IPS DF 6.9 (cell line): ENCODE measurements at regions not wholly inside any gene's neighbourhood (a gene's known extent, or its start where the extent isn't known, plus 50 kb on each side); places are given as distances from the start of the nearest gene placed in this dataset.

Source experiments
- DNase-seq: peaks from one replicate; pipeline ENCODE4 v3.0.0-alpha.2; 2013; ENCODE audit warnings: low read depth, low spot score
- H3K27ac ChIP-seq: one replicate; pipeline ENCODE4 v1.5.1; 2013; ENCODE audit warnings: low read length, control low read depth
- H3K27me3 ChIP-seq: 2 replicates; pipeline ENCODE4 v1.6.1; 2013; ENCODE audit warnings: mild to moderate bottlenecking, low read length; ENCODE audit not compliant: control insufficient read depth, insufficient read depth
- H3K36me3 ChIP-seq: 2 replicates; pipeline ENCODE4 v1.6.1; 2013; ENCODE audit warnings: low read length; ENCODE audit not compliant: control insufficient read depth, insufficient read depth
- H3K4me1 ChIP-seq: 2 replicates; pipeline ENCODE4 v1.6.1; 2013; ENCODE audit warnings: low read length; ENCODE audit not compliant: control insufficient read depth, insufficient read depth
- H3K4me3 ChIP-seq: 2 replicates; pipeline ENCODE4 v1.5.1; 2013; ENCODE audit warnings: mild to moderate bottlenecking, low read length
- H3K9me3 ChIP-seq: 2 replicates; pipeline ENCODE4 v1.6.1; 2013; ENCODE audit warnings: low read length, inconsistent platforms; ENCODE audit not compliant: control insufficient read depth, insufficient read depth
- WGBS: extraction: QIAGEN DNeasy Blood & Tissue Kit; methylation state at CpG from one replicate; pipeline ENCODE4 v1.1.7; 2013; ENCODE audit warnings: mixed read lengths, missing lambda C conversion rate; ENCODE audit not compliant: insufficient read length, insufficient coverage; 5-methylcytosine and 5-hydroxymethylcytosine counted together

- Histone ChIP-seq H3K9me3 (no peaks in the 10 kb centered on the region), H3K4me3 (no peak overlapping the region), H3K4me1 (no peaks in the 10 kb centered on the region), H3K27ac (no peak overlapping the region), H3K36me3 (no peaks in the 10 kb centered on the region), H3K27me3 (no peaks in the 10 kb centered on the region)
- DNase-seq: no peak
- no CpG with 5 or more reads among the region's 3 CpGs for WGBS
These were observed 131.1 kb upstream of the CEP162 start for GRCh38 chr6:84358581-84358980.

DNA sequence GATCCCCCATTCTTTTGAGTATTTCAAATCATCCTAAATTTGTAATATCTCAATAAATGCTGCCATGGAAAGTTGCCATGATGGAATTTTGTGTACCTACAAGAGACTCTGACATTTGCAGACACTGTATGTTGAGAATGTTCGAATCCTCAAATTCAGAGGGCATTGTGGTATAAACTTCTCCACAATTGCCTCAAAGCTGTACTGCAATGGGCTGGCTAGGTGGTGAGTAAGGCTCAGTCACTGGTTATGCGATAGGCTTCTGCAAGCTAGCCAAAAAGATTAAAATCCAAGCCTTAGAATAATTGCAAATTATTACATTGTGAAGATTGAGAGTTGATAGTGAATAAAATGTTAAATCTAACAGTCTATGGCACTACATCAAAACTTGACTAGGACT is 130.2 kb upstream of the CEP162 start:
- H3K36me3 ChIP-seq: no peaks in the 10 kb centered on the region
- no peak overlapping the region for H3K4me3 ChIP-seq
- WGBS: no CpG with 5 or more reads among the region's 2 CpGs
- no peaks in the 10 kb centered on the region for H3K27me3 ChIP-seq
- H3K4me1 ChIP-seq: no peaks in the 10 kb centered on the region
- H3K27ac ChIP-seq: no peak overlapping the region
- DNase-seq: no peak
- no peaks in the 10 kb centered on the region for H3K9me3 ChIP-seq

DNA sequence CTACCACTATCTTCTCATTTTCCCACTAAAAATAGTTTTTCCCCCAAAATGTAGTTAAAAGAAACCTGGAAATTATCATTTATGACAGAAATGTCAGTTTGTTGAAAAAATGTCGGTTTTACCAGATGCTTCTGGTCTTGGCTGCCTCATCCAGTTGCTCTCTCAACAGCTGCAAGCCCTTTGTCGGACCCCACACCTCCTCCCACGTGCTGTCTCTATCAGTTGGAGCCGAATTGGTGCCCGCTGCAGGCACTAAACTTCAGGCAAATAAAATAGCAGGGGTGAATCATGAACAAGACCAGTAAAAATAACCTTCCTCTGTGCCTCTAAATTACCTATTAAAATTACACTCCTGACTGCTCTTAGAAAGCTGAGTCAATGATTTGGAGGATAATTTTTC is 129.5 kb upstream of the CEP162 start:
- Histone ChIP-seq H3K36me3 (no peaks in the 10 kb centered on the region), H3K4me3 (no peak overlapping the region), H3K27ac (no peak overlapping the region), H3K27me3 (no peaks in the 10 kb centered on the region), H3K4me1 (no peaks in the 10 kb centered on the region), H3K9me3 (no peaks in the 10 kb centered on the region)
- no CpG with 5 or more reads among the region's 5 CpGs for WGBS
- DNase-seq: no peak

DNA sequence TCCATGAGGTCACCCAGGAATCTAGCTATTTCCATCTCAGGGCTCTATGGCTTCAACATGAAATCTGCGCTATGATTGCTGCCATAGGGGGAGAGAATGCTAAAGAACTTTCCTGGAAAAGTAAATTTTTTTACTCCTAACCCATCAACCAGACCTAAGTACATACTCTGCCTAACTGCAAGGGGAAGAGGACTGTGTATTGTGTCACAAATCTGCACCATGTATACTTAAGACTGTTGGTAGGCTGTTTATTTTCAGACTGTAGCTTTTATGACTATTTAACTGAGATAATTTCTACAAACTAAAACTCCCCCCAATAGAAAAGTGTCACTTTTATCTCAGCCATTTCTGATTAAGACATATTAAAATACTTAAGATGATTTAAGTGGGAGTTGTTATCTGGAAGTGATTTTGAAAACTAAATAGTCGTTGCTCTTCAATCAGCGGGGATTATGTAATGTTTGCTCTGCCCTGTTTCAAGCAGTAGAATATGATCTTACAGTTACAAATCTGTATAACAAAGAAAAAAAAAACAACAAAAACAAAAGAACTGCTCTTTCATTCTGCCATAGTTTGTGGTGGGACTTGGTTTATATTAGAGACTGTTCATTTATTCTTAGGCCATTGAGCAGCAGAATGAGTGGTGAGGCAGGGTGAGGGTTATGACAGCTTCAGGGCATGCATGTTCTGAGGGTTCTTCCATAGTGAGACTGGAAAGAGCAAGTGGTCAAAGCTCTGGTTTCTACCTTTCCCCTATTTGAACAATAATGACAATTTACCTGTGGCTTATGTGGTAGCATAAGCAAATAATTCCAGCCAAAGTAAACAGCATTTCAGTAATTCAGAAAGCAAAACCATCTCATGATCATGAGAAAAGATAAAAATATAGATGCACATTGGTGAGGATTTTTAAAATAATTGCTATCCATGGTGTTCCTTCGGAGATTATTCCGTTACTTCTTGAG is 126.3 kb upstream of the CEP162 start:
- H3K4me1 ChIP-seq: no peaks in the 10 kb centered on the region
- no peaks in the 10 kb centered on the region for H3K9me3 ChIP-seq
- H3K27me3 ChIP-seq: no peaks in the 10 kb centered on the region
- no peaks in the 10 kb centered on the region for H3K36me3 ChIP-seq
- no peak overlapping the region for H3K4me3 ChIP-seq
- no peak for DNase-seq
- no peak overlapping the region for H3K27ac ChIP-seq
- WGBS: no CpG with 5 or more reads among the region's 5 CpGs

DNA sequence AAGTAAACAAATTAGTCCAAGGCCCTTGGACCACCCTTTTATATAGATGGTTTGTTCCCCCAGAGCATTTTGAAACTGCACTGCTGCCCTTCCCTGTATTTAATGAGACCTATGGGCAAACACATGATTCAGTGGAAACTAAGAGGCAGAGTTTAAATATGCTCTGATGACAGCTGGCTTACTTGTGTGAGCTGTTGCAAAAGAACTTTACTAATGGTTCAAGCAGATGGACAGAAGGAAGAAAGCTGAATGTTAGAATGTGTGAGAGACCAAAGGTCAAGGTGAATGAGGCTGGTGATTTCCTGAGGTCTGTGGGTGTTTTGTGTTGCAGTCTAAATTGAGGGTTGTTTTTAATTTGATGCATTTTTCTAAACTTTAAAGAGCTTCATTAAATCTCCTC is 123.0 kb upstream of the CEP162 start:
- Histone ChIP-seq H3K27ac (no peak overlapping the region), H3K9me3 (no peaks in the 10 kb centered on the region), H3K27me3 (no peaks in the 10 kb centered on the region), H3K4me3 (no peak overlapping the region), H3K4me1 (no peaks in the 10 kb centered on the region), H3K36me3 (no peaks in the 10 kb centered on the region)
- no peak for DNase-seq

DNA sequence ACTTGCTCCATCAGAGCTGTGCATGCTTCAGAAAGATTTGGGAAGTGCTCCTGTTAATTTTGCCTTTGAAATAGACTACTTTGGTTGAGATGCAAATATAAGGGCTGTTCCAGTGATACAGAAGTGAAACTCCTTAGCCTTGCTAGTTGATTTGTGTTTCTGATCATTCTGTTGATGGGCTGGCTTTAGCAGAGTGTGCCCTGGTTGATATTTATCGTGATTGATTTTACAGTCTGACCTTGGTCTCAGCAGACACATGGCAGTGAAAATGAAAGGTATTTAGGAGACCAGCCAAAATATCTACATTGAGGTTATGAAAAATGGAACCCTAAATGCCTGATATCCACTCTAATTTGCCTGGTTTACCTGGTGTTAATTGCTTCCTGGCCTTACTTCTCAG is 122.1 kb upstream of the CEP162 start:
- H3K27ac ChIP-seq: no peak overlapping the region
- no peaks in the 10 kb centered on the region for H3K36me3 ChIP-seq
- H3K4me1 ChIP-seq: no peaks in the 10 kb centered on the region
- no peak overlapping the region for H3K4me3 ChIP-seq
- H3K9me3 ChIP-seq: no peaks in the 10 kb centered on the region
- no peak for DNase-seq
- no peaks in the 10 kb centered on the region for H3K27me3 ChIP-seq
- no CpG with 5 or more reads among the region's 1 CpG for WGBS

GRCh38 chr6:84348801-84349200 is 121.4 kb upstream of the CEP162 start:
- H3K4me3 ChIP-seq: no peak overlapping the region
- no CpG with 5 or more reads among the region's 1 CpG for WGBS
- no peaks in the 10 kb centered on the region for H3K27me3 ChIP-seq
- no peak overlapping the region for H3K27ac ChIP-seq
- no peaks in the 10 kb centered on the region for H3K9me3 ChIP-seq
- H3K4me1 ChIP-seq: no peaks in the 10 kb centered on the region
- H3K36me3 ChIP-seq: no peaks in the 10 kb centered on the region
- no peak for DNase-seq

DNA sequence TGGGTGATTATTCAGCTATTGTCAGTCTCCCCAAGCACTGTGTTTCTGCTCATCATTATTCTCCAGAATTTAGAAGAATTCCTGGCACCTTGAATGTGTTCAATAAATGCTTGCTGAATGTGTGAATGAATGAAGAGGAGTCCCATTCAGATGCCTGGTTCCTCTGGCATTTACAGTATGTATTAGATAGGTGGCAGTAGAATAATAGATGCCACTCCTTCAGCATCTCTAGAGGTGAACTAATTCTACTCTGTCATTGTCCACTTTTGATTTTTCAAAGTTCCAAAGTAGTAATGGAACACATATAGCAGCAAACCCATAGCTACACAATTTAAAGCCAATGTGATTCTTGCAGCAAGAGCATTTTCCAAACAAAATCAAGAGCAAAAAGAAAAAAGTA is 118.9 kb upstream of the CEP162 start:
- Histone ChIP-seq H3K27me3 (no peaks in the 10 kb centered on the region), H3K4me3 (no peak overlapping the region), H3K9me3 (no peaks in the 10 kb centered on the region), H3K27ac (no peak overlapping the region), H3K4me1 (no peaks in the 10 kb centered on the region), H3K36me3 (no peaks in the 10 kb centered on the region)
- DNase-seq: no peak

GRCh38 chr6:84344005-84344404 is 116.6 kb upstream of the CEP162 start:
- WGBS: no CpG with 5 or more reads among the region's 3 CpGs
- H3K27me3 ChIP-seq: no peaks in the 10 kb centered on the region
- H3K36me3 ChIP-seq: no peaks in the 10 kb centered on the region
- no peak overlapping the region for H3K4me3 ChIP-seq
- no peaks in the 10 kb centered on the region for H3K9me3 ChIP-seq
- H3K4me1 ChIP-seq: no peaks in the 10 kb centered on the region
- H3K27ac ChIP-seq: no peak overlapping the region
- DNase-seq: no peak

DNA sequence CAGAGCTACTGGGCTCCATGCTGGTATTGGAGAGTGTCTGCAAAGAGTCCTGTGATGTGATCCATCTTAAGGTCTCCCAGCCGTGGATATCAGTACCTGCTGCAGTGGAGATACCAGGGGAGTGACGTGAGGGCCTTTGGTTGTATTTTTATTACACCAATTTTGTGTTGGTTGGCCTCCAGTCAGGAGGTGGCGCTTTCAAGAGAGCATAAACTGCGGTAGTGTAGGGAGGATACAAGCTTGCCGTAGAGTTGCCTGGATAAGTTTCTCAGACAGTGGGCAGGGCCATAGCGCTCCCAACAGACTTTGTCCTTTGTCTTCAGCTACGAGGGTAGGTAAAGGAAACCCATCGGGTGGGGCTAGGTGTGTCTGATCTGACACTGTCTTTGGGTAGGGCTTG is 113.0 kb upstream of the CEP162 start:
- H3K36me3 ChIP-seq: no peaks in the 10 kb centered on the region
- H3K9me3 ChIP-seq: no peaks in the 10 kb centered on the region
- no CpG with 5 or more reads among the region's 8 CpGs for WGBS
- no peak overlapping the region for H3K4me3 ChIP-seq
- H3K4me1 ChIP-seq: no peaks in the 10 kb centered on the region
- no peak for DNase-seq
- no peak overlapping the region for H3K27ac ChIP-seq
- H3K27me3 ChIP-seq: no peaks in the 10 kb centered on the region

DNA sequence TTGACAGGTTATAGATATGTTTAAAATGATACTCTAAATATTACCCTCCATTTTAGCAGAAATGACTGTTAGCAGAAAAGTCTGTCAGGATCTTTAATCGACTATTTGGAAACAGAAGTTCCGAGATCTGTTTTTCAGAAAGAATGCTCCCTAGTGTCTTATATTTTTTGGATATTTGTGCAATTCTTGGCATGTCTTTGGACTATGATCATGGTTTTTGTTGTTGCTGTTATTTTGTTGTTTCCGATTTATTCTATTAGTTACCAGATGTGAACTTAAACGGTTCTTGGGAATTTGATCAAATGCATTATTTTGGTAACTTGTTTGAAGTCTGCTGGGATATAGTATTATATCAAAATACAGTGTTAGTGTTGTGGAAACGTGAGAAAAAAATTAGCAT is 106.4 kb upstream of the CEP162 start:
- Histone ChIP-seq H3K4me1 (no peaks in the 10 kb centered on the region), H3K27ac (no peak overlapping the region), H3K9me3 (no peaks in the 10 kb centered on the region), H3K27me3 (no peaks in the 10 kb centered on the region), H3K36me3 (no peaks in the 10 kb centered on the region), H3K4me3 (no peak overlapping the region)
- DNase-seq: no peak
- 100% methylated on average over 1 of the region's 5 CpGs for WGBS
